ENCODE measurements at regions not wholly inside any gene's neighbourhood (a gene's known extent, or its start where the extent isn't known, plus 50 kb on each side); places are given as distances from the start of the nearest gene placed in this dataset.

GRCh38 chr1:209343511-209343910 is 240.0 kb upstream of the CAMK1G start:
- WGBS, 2 donors (ENCODE audit: low coverage in 1 of 2), result 48 to 92% methylated on average over 2 to 3 of the region's 4 CpGs
- Histone ChIP-seq H3K4me1 (no peaks in the 10 kb centered on the region), H3K36me3 (no peaks in the 10 kb centered on the region), H3K4me3 (no peak overlapping the region), H3K9me3 (no peaks in the 10 kb centered on the region), H3K27ac (no peak overlapping the region), H3K27me3 (no peaks in the 10 kb centered on the region)
- ATAC-seq, result no peak
- no peak for TF ChIP-seq EP300 (IDR thresholded peaks at IDR 0.05)
- TF ChIP-seq POLR2AphosphoS5 (IDR thresholded peaks at IDR 0.05), result no peak
- no peak for TF ChIP-seq POLR2A (IDR thresholded peaks at IDR 0.05)
- TF ChIP-seq CTCF (IDR thresholded peaks at IDR 0.05), result no peak

DNA sequence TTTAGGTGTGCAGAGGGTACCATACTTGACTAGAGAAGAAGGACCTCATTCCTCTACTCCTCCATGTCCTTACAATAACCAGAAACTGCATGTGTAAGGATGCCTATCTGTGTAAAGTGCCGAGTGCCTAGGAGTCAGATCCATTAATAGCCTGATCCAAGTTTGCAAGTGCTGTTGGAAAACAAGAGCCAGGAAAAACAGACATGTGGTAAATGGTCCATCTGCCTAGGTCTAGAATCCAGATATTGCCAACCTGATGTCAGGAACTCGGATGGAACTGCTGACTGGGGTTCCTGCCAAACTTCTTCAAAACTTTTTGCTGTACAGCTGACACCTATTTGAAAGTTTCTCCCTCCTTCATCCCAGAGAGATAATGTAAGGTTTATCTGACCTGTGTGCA is 239.4 kb upstream of the CAMK1G start:
- Histone ChIP-seq H3K27me3 (no peaks in the 10 kb centered on the region), H3K4me1 (no peaks in the 10 kb centered on the region), H3K36me3 (no peaks in the 10 kb centered on the region), H3K9me3 (no peaks in the 10 kb centered on the region), H3K4me3 (no peak overlapping the region), H3K27ac (no peak overlapping the region)
- TF ChIP-seq POLR2AphosphoS5 (IDR thresholded peaks at IDR 0.05), result no peak
- no peak for TF ChIP-seq POLR2A (IDR thresholded peaks at IDR 0.05)
- TF ChIP-seq EP300 (IDR thresholded peaks at IDR 0.05), result no peak
- TF ChIP-seq CTCF (IDR thresholded peaks at IDR 0.05), result no peak
- WGBS, 2 donors (ENCODE audit: low coverage in 1 of 2), result 35 to 71% methylated on average over 1 to 2 of the region's 2 CpGs
- ATAC-seq, result no peak

GRCh38 chr1:209349363-209350308 is 233.9 kb upstream of the CAMK1G start:
- H3K36me3 ChIP-seq, result no peaks in the 10 kb centered on the region
- H3K9me3 ChIP-seq, result no peaks in the 10 kb centered on the region
- no peak overlapping the region for H3K27ac ChIP-seq
- H3K4me3 ChIP-seq, result no peak overlapping the region
- H3K27me3 ChIP-seq, result no peaks in the 10 kb centered on the region
- no peak for TF ChIP-seq CTCF (IDR thresholded peaks at IDR 0.05)
- H3K4me1 ChIP-seq, result no peaks in the 10 kb centered on the region
- WGBS, 2 donors (ENCODE audit: low coverage in 1 of 2), result 31 to 39% methylated on average over 5 to 8 of the region's 9 CpGs
- no peak for ATAC-seq

GRCh38 chr1:209353053-209353452 is 230.5 kb upstream of the CAMK1G start:
- Histone ChIP-seq H3K27me3 (no peaks in the 10 kb centered on the region), H3K4me1 (no peaks in the 10 kb centered on the region), H3K9me3 (no peaks in the 10 kb centered on the region), H3K27ac (no peak overlapping the region), H3K4me3 (no peak overlapping the region), H3K36me3 (no peaks in the 10 kb centered on the region)
- WGBS, 2 donors (ENCODE audit: low coverage in 1 of 2), result 78 to 89% methylated on average over 3 of the region's 3 CpGs
- no peak for TF ChIP-seq EP300 (IDR thresholded peaks at IDR 0.05)
- no peak for TF ChIP-seq POLR2A (IDR thresholded peaks at IDR 0.05)
- TF ChIP-seq CTCF (IDR thresholded peaks at IDR 0.05), result no peak
- no peak for TF ChIP-seq POLR2AphosphoS5 (IDR thresholded peaks at IDR 0.05)
- no peak for ATAC-seq
